HL-60 (cell line): ENCODE measurements at regions not wholly inside any gene's neighbourhood (a gene's known extent, or its start where the extent isn't known, plus 50 kb on each side); places are given as distances from the start of the nearest gene placed in this dataset.

Experiments
- CTCF ChIP-seq: IDR thresholded peaks from one replicate; pipeline ENCODE4 v1.5.1; 2011; ENCODE audit warnings: low read length, control low read depth, inconsistent platforms; ENCODE audit not compliant: insufficient read depth
- GABPA ChIP-seq: IDR thresholded peaks from 2 replicates; pipeline ENCODE4 v1.6.1; 2012; ENCODE audit warnings: low read depth
- REST ChIP-seq: IDR thresholded peaks from 2 replicates; pipeline ENCODE4 v1.6.1; 2012; ENCODE audit warnings: low read depth; ENCODE audit not compliant: insufficient replicate concordance

- no peak for TF ChIP-seq GABPA
- TF ChIP-seq REST, result no peak
- no peak for TF ChIP-seq CTCF
Observed at GRCh38 chr13:64414381-64414780, 2815.8 kb downstream of the PCDH9 start.
